Suprapubic skin (tissue), 4 donors: ENCODE measurements at regions not wholly inside any gene's neighbourhood (a gene's known extent, or its start where the extent isn't known, plus 50 kb on each side); places are given as distances from the start of the nearest gene placed in this dataset.

Experiments used
- CTCF ChIP-seq, 2 donors: fragments of 200-600 bp in 1 of 2; fragments of 450-650 bp in 1 of 2; sonication (generic) in 1 of 2; IDR thresholded peaks; one replicate each; pipeline ENCODE4 v1.5.1; 2016 to 2019; ENCODE audit warnings: antibody characterized with exemption in 2 of 2, mild to moderate bottlenecking in 1 of 2, moderate library complexity in 1 of 2
- EP300 ChIP-seq: sonication (generic); formaldehyde crosslinking; IDR thresholded peaks from one replicate; pipeline ENCODE4 v1.6.1; 2017; ENCODE audit warnings: antibody characterized with exemption
- POLR2A ChIP-seq, 2 donors: fragments of 450-650 bp; IDR thresholded peaks; one replicate each; pipeline ENCODE4 v1.6.1; 2017; ENCODE audit warnings: antibody characterized with exemption in 2 of 2, mild to moderate bottlenecking in 2 of 2, moderate library complexity in 2 of 2
- POLR2AphosphoS5 ChIP-seq, 3 donors: sonication (generic); formaldehyde crosslinking; IDR thresholded peaks; one replicate each; pipeline ENCODE4 v1.6.1; 2017; ENCODE audit warnings: antibody characterized with exemption in 3 of 3

- TF ChIP-seq POLR2A (IDR thresholded peaks at IDR 0.05) (no peak), CTCF (IDR thresholded peaks at IDR 0.05) (no peak), EP300 (no peak), POLR2AphosphoS5 (IDR thresholded peaks at IDR 0.05) (no peak)
Measured at GRCh38 chr3:127035677-127036076, 52.8 kb downstream of the PLXNA1 start.
